Vagina (tissue), 2 donors: ENCODE measurements at regions not wholly inside any gene's neighbourhood (a gene's known extent, or its start where the extent isn't known, plus 50 kb on each side); places are given as distances from the start of the nearest gene placed in this dataset.
"Not testable (repeated sequence)": the region's sequence is repeated elsewhere in the genome, so short reads cannot be mapped to it uniquely, and the experiment has no call there.

Source experiments
- DNase-seq, 2 donors: peaks; one replicate each; pipeline ENCODE4 v3.0.0-alpha.2; 2017; ENCODE audit errors: extremely low spot score in 2 of 2
- H3K27ac ChIP-seq: fragments of 200-600 bp; sonication (generic); one replicate; pipeline ENCODE4 v1.5.1; 2019
- H3K27me3 ChIP-seq: fragments of 200-600 bp; sonication (generic); one replicate; pipeline ENCODE4 v1.5.1; 2019
- H3K36me3 ChIP-seq, 2 donors: fragments of 200-600 bp; sonication (generic); one replicate each; pipeline ENCODE4 v1.5.1; 2017 to 2019
- H3K4me1 ChIP-seq: fragments of 200-600 bp; sonication (generic); one replicate; pipeline ENCODE4 v1.5.1; 2019
- H3K4me3 ChIP-seq, 2 donors: fragments of 200-600 bp; sonication (generic); 1 replicate in 1 of 2; 2 replicates in 1 of 2; pipeline ENCODE4 v1.5.1; 2016 to 2019
- H3K9me3 ChIP-seq: fragments of 200-600 bp; sonication (generic); one replicate; pipeline ENCODE4 v1.5.1; 2019
- CTCF ChIP-seq, 3 experiments: fragments of 450-650 bp in 2 of 3; fragments of 200-600 bp in 1 of 3; sonication (generic) in 1 of 3; IDR thresholded peaks; one replicate each; pipeline ENCODE4 v1.5.1; 2017 to 2019; ENCODE audit warnings: antibody characterized with exemption in 3 of 3, mild to moderate bottlenecking in 2 of 3, moderate library complexity in 2 of 3
- POLR2A ChIP-seq, 2 donors: fragments of 450-650 bp; IDR thresholded peaks; one replicate each; pipeline ENCODE4 v1.6.1; 2017; ENCODE audit warnings: antibody characterized with exemption in 2 of 2, mild to moderate bottlenecking in 2 of 2, moderate library complexity in 2 of 2
- POLR2AphosphoS5 ChIP-seq, 2 donors: sonication (generic); formaldehyde crosslinking; IDR thresholded peaks; one replicate each; pipeline ENCODE4 v1.9.0; 2017; ENCODE audit warnings: antibody characterized with exemption in 2 of 2, mild to moderate bottlenecking in 2 of 2, low read depth in 1 of 2; ENCODE audit not compliant: insufficient read depth in 1 of 2
- intact Hi-C: fragments of 100-400 bp; cut with DNase I; formaldehyde crosslinking; loops from one replicate; pipeline ENCODE4 v1.15.1; 2023

- no peak overlapping the region for H3K27ac ChIP-seq
- H3K9me3 ChIP-seq, result no peaks in the 10 kb centered on the region
- DNase-seq, result no peak
- TF ChIP-seq POLR2AphosphoS5 (IDR thresholded peaks at IDR 0.05; ENCODE audit: insufficient read depth in 1 of 2, low read depth in 1 of 2) (no peak), POLR2A (IDR thresholded peaks at IDR 0.05) (no peak)
- H3K4me1 ChIP-seq, result peaks cover 12% of the 10 kb centered on the region
- H3K36me3 ChIP-seq, result no peaks in the 10 kb centered on the region
- no peak overlapping the region for H3K4me3 ChIP-seq
- no peaks in the 10 kb centered on the region for H3K27me3 ChIP-seq
- intact Hi-C loops, result no loop called here
These were observed 180.4 kb downstream of the TM9SF2 start for GRCh38 chr13:99681695-99682094.

- Histone ChIP-seq H3K4me3 (no peak overlapping the region), H3K9me3 (no peaks in the 10 kb centered on the region), H3K4me1 (peaks cover 12% of the 10 kb centered on the region), H3K27ac (no peak overlapping the region), H3K27me3 (no peaks in the 10 kb centered on the region), H3K36me3 (no peaks in the 10 kb centered on the region)
- TF ChIP-seq CTCF (IDR thresholded peaks at IDR 0.05) (no peak), POLR2AphosphoS5 (IDR thresholded peaks at IDR 0.05; ENCODE audit: insufficient read depth in 1 of 2, low read depth in 1 of 2) (no peak), POLR2A (IDR thresholded peaks at IDR 0.05) (no peak)
- DNase-seq, result no peak
- intact Hi-C loops, result no loop called here
These were observed 176.1 kb downstream of the TM9SF2 start for GRCh38 chr13:99677116-99677951.

GRCh38 chr13:99671746-99672145 lies 170.5 kb downstream of the TM9SF2 start:
- Histone ChIP-seq H3K4me1 (no peaks in the 10 kb centered on the region), H3K27me3 (no peaks in the 10 kb centered on the region), H3K9me3 (no peaks in the 10 kb centered on the region), H3K27ac (no peak overlapping the region), H3K4me3 (no peak overlapping the region), H3K36me3 (no peaks in the 10 kb centered on the region)
- intact Hi-C loops, result no loop called here
- DNase-seq, result no peak
- TF ChIP-seq CTCF (IDR thresholded peaks at IDR 0.05) (no peak), POLR2AphosphoS5 (IDR thresholded peaks at IDR 0.05; ENCODE audit: insufficient read depth in 1 of 2, low read depth in 1 of 2) (no peak), POLR2A (IDR thresholded peaks at IDR 0.05) (no peak)

- H3K4me1 ChIP-seq, H3K9me3 ChIP-seq, H3K4me3 ChIP-seq, H3K27me3 ChIP-seq, H3K27ac ChIP-seq, H3K36me3 ChIP-seq, intact Hi-C loops, DNase-seq: not testable (repeated sequence)
These were observed 167.8 kb downstream of the TM9SF2 start for GRCh38 chr13:99669096-99669495.

GRCh38 chr13:99666146-99666805 lies 165.0 kb downstream of the TM9SF2 start:
- DNase-seq, result no peak

More at GRCh38 chr13:99666146-99666805, 165.0 kb downstream of the TM9SF2 start:
- no peak overlapping the region for H3K4me3 ChIP-seq
- intact Hi-C loops, result no loop called here
- no peaks in the 10 kb centered on the region for H3K27me3 ChIP-seq
- TF ChIP-seq POLR2A (IDR thresholded peaks at IDR 0.05) (no peak), POLR2AphosphoS5 (IDR thresholded peaks at IDR 0.05; ENCODE audit: insufficient read depth in 1 of 2, low read depth in 1 of 2) (no peak), CTCF (IDR thresholded peaks at IDR 0.05) (no peak)
- H3K4me1 ChIP-seq, result no peaks in the 10 kb centered on the region
- no peaks in the 10 kb centered on the region for H3K36me3 ChIP-seq
- H3K27ac ChIP-seq, result no peak overlapping the region
- no peaks in the 10 kb centered on the region for H3K9me3 ChIP-seq
